OCI-LY3 (cell line): ENCODE measurements at regions not wholly inside any gene's neighbourhood (a gene's known extent, or its start where the extent isn't known, plus 50 kb on each side); places are given as distances from the start of the nearest gene placed in this dataset.

Experiments used
- H2AFZ ChIP-seq: fragments of 200-600, 300-600 bp; shearing (Covaris generic); 2 replicates; pipeline ENCODE4 v1.6.0; 2014; ENCODE audit warnings: antibody characterized with exemption, low read depth, low read length
- H3K27ac ChIP-seq: fragments of 200-600, 300-600 bp; sonication (generic); 2 replicates; pipeline ENCODE4 v1.5.1; 2014; ENCODE audit warnings: mild to moderate bottlenecking, low read length, moderate library complexity, mixed read lengths
- H3K27me3 ChIP-seq: fragments of 200-600, 300-600 bp; sonication (generic); 2 replicates; pipeline ENCODE4 v1.6.1; 2014; ENCODE audit warnings: low read depth, low read length, mixed read lengths
- H3K36me3 ChIP-seq: fragments of 200-600, 300-600 bp; sonication (generic); replicated peaks from 2 replicates; pipeline ENCODE3; 2014; ENCODE audit warnings: low read depth, low read length, mixed read lengths
- H3K4me1 ChIP-seq: fragments of 300-600, 200-600 bp; sonication (generic); 2 replicates; pipeline ENCODE4 v1.6.1; 2014; ENCODE audit warnings: low read length, mixed read lengths
- H3K4me2 ChIP-seq: fragments of 200-600, 300-600 bp; sonication (generic); 2 replicates; pipeline ENCODE4 v1.6.1; 2014; ENCODE audit warnings: low read length, mixed read lengths
- H3K4me3 ChIP-seq: fragments of 300-600, 200-600 bp; sonication (generic); 2 replicates; pipeline ENCODE4 v1.5.1; 2014; ENCODE audit warnings: antibody characterized with exemption, mild to moderate bottlenecking, low read length, moderate library complexity
- H3K79me2 ChIP-seq: fragments of 300-600, 200-600 bp; shearing (Covaris generic); 2 replicates; pipeline ENCODE4 v1.6.1; 2014; ENCODE audit warnings: mild to moderate bottlenecking, low read length, mixed read lengths
- H3K9ac ChIP-seq: fragments of 300-600, 200-600 bp; shearing (Covaris generic); 2 replicates; pipeline ENCODE4 v1.6.0; 2014; ENCODE audit warnings: mild to moderate bottlenecking, low read length, moderate library complexity
- H3K9me3 ChIP-seq: fragments of 200-600, 300-600 bp; shearing (Covaris generic); 2 replicates; pipeline ENCODE4 v1.6.1; 2014; ENCODE audit warnings: low read length, mixed read lengths; ENCODE audit not compliant: insufficient read depth
- H4K20me1 ChIP-seq: fragments of 200-600, 300-600 bp; sonication (generic); 2 replicates; pipeline ENCODE4 v1.6.1; 2016; ENCODE audit warnings: low read length, mixed read lengths; ENCODE audit not compliant: insufficient read depth
- EZH2phosphoT487 ChIP-seq: fragments of 200-600 bp; shearing (Covaris generic); IDR thresholded peaks from 2 replicates; pipeline ENCODE4 v1.6.1; 2018; ENCODE audit warnings: antibody characterized with exemption, mixed run types, low read depth
- TF ChIP-seq, protein P1 (sequence below): fragments of 200-600, 300-600 bp; sonication (generic); IDR thresholded peaks from 2 replicates; pipeline ENCODE4 v1.5.1; 2014; ENCODE audit warnings: antibody characterized with exemption, low read length, low read depth

DNA sequence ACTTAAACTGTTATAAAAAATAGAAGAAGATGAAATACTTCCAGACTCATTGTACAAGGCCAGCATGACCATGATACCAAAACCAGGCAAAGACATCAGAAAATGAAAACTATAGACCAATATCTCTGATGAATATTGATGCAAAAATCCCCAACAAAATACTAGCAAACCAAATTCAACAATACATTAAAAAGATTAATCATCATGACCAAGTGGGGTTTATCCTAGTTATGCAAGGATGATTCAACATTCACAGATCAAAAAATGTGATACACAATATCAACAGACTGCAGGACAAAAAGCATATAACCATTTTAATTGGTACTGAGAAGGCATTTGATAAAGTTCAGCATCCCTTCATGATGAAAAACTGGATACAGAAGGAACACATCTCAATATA is 824.5 kb upstream of the RAG2 start:
- Histone ChIP-seq H3K9ac (no peak overlapping the region), H3K4me1 (no peaks in the 10 kb centered on the region), H3K36me3 (no peaks in the 10 kb centered on the region), H4K20me1 (no peaks in the 10 kb centered on the region), H2AFZ (no peak overlapping the region), H3K4me2 (no peak overlapping the region), H3K9me3 (no peaks in the 10 kb centered on the region), H3K27ac (no peak overlapping the region), H3K27me3 (no peaks in the 10 kb centered on the region), H3K79me2 (no peaks in the 10 kb centered on the region), H3K4me3 (no peak overlapping the region)
- TF ChIP-seq EZH2phosphoT487 = no peak
- TF ChIP-seq, protein P1, sequence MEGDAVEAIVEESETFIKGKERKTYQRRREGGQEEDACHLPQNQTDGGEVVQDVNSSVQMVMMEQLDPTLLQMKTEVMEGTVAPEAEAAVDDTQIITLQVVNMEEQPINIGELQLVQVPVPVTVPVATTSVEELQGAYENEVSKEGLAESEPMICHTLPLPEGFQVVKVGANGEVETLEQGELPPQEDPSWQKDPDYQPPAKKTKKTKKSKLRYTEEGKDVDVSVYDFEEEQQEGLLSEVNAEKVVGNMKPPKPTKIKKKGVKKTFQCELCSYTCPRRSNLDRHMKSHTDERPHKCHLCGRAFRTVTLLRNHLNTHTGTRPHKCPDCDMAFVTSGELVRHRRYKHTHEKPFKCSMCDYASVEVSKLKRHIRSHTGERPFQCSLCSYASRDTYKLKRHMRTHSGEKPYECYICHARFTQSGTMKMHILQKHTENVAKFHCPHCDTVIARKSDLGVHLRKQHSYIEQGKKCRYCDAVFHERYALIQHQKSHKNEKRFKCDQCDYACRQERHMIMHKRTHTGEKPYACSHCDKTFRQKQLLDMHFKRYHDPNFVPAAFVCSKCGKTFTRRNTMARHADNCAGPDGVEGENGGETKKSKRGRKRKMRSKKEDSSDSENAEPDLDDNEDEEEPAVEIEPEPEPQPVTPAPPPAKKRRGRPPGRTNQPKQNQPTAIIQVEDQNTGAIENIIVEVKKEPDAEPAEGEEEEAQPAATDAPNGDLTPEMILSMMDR = no peak

DNA sequence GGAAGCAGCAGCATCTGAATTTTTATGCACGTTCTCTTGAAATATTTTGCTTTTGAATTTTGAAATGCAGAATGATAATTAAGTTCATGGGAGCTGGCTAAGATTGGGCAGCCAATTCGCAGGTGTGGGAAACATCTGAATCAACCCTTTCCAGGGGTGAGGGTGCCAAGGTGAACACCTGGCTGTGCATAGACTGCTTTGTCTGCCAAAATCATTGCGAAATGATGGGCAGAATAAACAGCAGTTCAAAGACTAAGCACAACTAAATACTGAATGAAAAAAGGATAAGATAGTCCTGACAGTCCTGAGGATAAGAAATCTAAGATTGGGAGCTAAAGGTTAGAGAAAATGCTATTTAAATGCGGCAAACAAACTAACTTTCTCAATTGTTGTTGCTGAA is 813.3 kb upstream of the RAG2 start:
- Histone ChIP-seq H3K4me1 (no peaks in the 10 kb centered on the region), H3K27ac (no peak overlapping the region), H3K4me3 (no peak overlapping the region), H3K4me2 (no peak overlapping the region), H3K9ac (no peak overlapping the region), H3K27me3 (no peaks in the 10 kb centered on the region), H2AFZ (no peak overlapping the region), H3K79me2 (no peaks in the 10 kb centered on the region), H3K36me3 (no peaks in the 10 kb centered on the region), H3K9me3 (no peaks in the 10 kb centered on the region), H4K20me1 (no peaks in the 10 kb centered on the region)
- TF ChIP-seq, protein P1 = no peak
- no peak for TF ChIP-seq EZH2phosphoT487

DNA sequence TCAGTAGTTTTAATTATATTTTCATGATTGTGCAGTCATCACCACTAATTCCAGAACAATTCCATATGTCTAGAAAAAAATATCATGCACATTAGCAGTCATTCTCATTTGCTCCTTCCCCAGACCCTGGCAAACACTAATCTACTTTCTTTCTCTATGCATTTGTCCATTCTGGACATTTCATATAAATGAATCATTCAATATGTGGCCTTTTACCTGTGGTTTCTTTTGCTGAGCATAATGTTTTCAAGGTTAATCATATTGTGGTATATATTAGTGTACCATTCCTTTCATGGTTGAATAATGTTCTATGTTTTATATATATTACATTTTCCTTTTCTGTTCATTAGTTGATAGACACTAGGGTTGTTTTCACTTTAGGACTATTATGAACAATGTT is 811.1 kb upstream of the RAG2 start:
- TF ChIP-seq, protein P1 = no peak
- no peak for TF ChIP-seq EZH2phosphoT487
- H3K79me2 ChIP-seq = no peaks in the 10 kb centered on the region
- no peaks in the 10 kb centered on the region for H4K20me1 ChIP-seq

DNA sequence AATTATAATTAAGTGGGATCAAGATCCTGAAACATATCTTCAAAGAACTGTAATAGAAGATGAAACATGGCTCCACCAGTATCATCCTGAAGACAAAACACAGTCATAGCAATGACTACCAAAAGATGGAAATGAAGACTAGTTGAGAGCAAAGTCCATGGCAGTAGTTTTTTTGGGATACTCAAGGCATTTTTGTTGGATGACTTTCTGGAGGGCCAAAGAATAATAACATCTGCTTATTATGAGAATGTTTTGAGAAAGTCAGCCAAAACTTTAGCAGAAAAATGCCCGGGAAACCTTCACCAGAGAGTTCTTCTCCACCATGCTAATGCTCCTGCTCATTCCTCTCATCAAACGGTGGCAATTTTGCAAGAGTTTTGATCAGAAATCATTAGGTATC is 809.4 kb upstream of the RAG2 start:
- Histone ChIP-seq H3K9ac (no peak overlapping the region), H3K4me3 (no peak overlapping the region), H4K20me1 (no peaks in the 10 kb centered on the region), H3K79me2 (no peaks in the 10 kb centered on the region), H3K27me3 (no peaks in the 10 kb centered on the region), H3K27ac (no peak overlapping the region), H3K36me3 (no peaks in the 10 kb centered on the region), H3K4me1 (no peaks in the 10 kb centered on the region), H2AFZ (no peak overlapping the region), H3K9me3 (no peaks in the 10 kb centered on the region), H3K4me2 (no peak overlapping the region)
- TF ChIP-seq, protein P1 = no peak
- no peak for TF ChIP-seq EZH2phosphoT487

More for the DNA sequence above, 811.1 kb upstream of the RAG2 start:
- Histone ChIP-seq H3K4me2 (no peak overlapping the region), H2AFZ (no peak overlapping the region), H3K4me1 (no peaks in the 10 kb centered on the region), H3K4me3 (no peak overlapping the region), H3K36me3 (no peaks in the 10 kb centered on the region), H3K27me3 (no peaks in the 10 kb centered on the region), H3K9me3 (no peaks in the 10 kb centered on the region), H3K27ac (no peak overlapping the region), H3K9ac (no peak overlapping the region)
